ENCODE measurements at regions not wholly inside any gene's neighbourhood (a gene's known extent, or its start where the extent isn't known, plus 50 kb on each side); places are given as distances from the start of the nearest gene placed in this dataset.
"Not testable (repeated sequence)": the region's sequence is repeated elsewhere in the genome, so short reads cannot be mapped to it uniquely, and the experiment has no call there.

- no peaks in the 10 kb centered on the region for H3K4me1 ChIP-seq
- no peak overlapping the region for H3K4me3 ChIP-seq
- ATAC-seq = no peak
- in situ Hi-C loops (cut with MboI; ENCODE audit: low sequenced_read_pairs in 4 of 4) (no loop called here), intact Hi-C loops (cut with DNase I; ENCODE audit: low total_unique reads) (no loop called here)
- no peak overlapping the region for H3K27ac ChIP-seq
- H3K9me3 ChIP-seq = no peaks in the 10 kb centered on the region
- no peaks in the 10 kb centered on the region for H3K27me3 ChIP-seq
- no peaks in the 10 kb centered on the region for H3K36me3 ChIP-seq
- no peak for DNase-seq
- TF ChIP-seq, protein P1, sequence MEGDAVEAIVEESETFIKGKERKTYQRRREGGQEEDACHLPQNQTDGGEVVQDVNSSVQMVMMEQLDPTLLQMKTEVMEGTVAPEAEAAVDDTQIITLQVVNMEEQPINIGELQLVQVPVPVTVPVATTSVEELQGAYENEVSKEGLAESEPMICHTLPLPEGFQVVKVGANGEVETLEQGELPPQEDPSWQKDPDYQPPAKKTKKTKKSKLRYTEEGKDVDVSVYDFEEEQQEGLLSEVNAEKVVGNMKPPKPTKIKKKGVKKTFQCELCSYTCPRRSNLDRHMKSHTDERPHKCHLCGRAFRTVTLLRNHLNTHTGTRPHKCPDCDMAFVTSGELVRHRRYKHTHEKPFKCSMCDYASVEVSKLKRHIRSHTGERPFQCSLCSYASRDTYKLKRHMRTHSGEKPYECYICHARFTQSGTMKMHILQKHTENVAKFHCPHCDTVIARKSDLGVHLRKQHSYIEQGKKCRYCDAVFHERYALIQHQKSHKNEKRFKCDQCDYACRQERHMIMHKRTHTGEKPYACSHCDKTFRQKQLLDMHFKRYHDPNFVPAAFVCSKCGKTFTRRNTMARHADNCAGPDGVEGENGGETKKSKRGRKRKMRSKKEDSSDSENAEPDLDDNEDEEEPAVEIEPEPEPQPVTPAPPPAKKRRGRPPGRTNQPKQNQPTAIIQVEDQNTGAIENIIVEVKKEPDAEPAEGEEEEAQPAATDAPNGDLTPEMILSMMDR (IDR thresholded peaks at IDR 0.05 in 4 of 5, conservative IDR thresholded peaks at IDR 0.05 in 1 of 5) = no peak
- no peak for TF ChIP-seq POLR2A (IDR thresholded peaks at IDR 0.05)
Measured at GRCh38 chr4:170214731-170215130, 125.0 kb upstream of the AADAT start.

DNA sequence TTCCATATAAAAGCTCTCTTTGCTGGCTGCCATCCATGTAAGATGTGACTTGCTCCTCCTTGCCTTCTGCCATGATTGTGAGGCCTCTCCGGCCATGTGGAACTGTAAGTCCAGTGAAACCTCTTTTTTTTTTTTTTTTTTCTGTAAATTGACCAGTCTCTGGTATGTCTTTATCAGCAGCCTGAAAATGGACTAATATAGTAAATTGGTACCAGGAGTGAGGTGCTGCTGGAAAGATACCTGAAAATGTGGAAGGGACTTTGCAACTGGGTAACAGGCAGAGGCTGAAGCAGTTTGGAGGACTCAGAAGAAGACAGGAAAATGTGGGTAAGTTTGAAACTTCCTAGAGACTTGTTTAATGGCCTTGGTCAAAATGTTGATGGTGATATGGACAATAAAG, 124.3 kb upstream of the AADAT start:
- no peak for TF ChIP-seq POLR2A (IDR thresholded peaks at IDR 0.05)
- TF ChIP-seq, protein P1 (IDR thresholded peaks at IDR 0.05 in 4 of 5, conservative IDR thresholded peaks at IDR 0.05 in 1 of 5) = no peak
- in situ Hi-C loops (cut with MboI; ENCODE audit: low sequenced_read_pairs in 4 of 4) (no loop called here), intact Hi-C loops (cut with DNase I; ENCODE audit: low total_unique reads) (no loop called here)
- Histone ChIP-seq H3K27ac (no peak overlapping the region), H3K27me3 (no peaks in the 10 kb centered on the region), H3K36me3 (no peaks in the 10 kb centered on the region), H3K4me1 (no peaks in the 10 kb centered on the region), H3K4me3 (no peak overlapping the region), H3K9me3 (no peaks in the 10 kb centered on the region)
- DNase-seq = no peak
- no peak for ATAC-seq

DNA sequence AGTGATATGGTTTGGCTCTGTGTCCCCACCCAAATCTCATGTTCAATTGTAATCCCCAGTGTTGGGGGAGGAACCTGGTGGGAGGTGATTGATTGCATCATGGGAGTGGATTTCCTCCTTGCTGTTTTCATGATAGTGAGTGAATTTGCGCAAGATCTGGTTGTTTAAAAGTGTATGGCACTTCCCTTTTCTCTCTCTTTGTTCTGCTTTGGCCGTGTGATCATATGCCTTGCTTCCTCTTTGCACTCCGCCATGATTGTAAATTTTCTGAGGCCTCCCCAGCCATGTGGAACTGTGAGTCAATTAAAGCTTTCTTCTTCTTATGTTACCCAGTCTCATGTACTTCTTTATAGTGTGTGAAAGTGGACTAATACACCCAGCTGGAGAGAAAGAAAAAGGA, 113.0 kb upstream of the AADAT start:
- TF ChIP-seq, protein P1 (IDR thresholded peaks at IDR 0.05 in 4 of 5, conservative IDR thresholded peaks at IDR 0.05 in 1 of 5) = no peak
- no peak for TF ChIP-seq POLR2A (IDR thresholded peaks at IDR 0.05)
- Histone ChIP-seq H3K36me3 (no peaks in the 10 kb centered on the region), H3K9me3 (no peaks in the 10 kb centered on the region), H3K27me3 (no peaks in the 10 kb centered on the region), H3K4me3 (no peak overlapping the region), H3K4me1 (no peaks in the 10 kb centered on the region), H3K27ac (no peak overlapping the region)
- no peak for ATAC-seq
- DNase-seq = no peak
- intact Hi-C loops (cut with DNase I; ENCODE audit: low total_unique reads) (no loop called here), in situ Hi-C loops (cut with MboI; ENCODE audit: low sequenced_read_pairs in 4 of 4) (no loop called here)

- intact Hi-C loops (cut with DNase I; ENCODE audit: low total_unique reads) = no loop called here
- H3K27me3 ChIP-seq = no peaks in the 10 kb centered on the region
- no peak overlapping the region for H3K27ac ChIP-seq
- no peaks in the 10 kb centered on the region for H3K36me3 ChIP-seq
- no peak overlapping the region for H3K4me3 ChIP-seq
- no peaks in the 10 kb centered on the region for H3K9me3 ChIP-seq
- in situ Hi-C loops (cut with MboI; ENCODE audit: low sequenced_read_pairs in 4 of 4) = no loop called here
- no peak for ATAC-seq
- H3K4me1 ChIP-seq = no peaks in the 10 kb centered on the region
- no peak for DNase-seq
- TF ChIP-seq, protein P1 (IDR thresholded peaks at IDR 0.05 in 4 of 5, conservative IDR thresholded peaks at IDR 0.05 in 1 of 5) = no peak
- TF ChIP-seq POLR2A (IDR thresholded peaks at IDR 0.05) = no peak
Measured at GRCh38 chr4:170198747-170199146, 109.0 kb upstream of the AADAT start.

- intact Hi-C loops (cut with DNase I; ENCODE audit: low total_unique reads); H3K4me3 ChIP-seq; DNase-seq; H3K36me3 ChIP-seq; H3K27ac ChIP-seq; H3K27me3 ChIP-seq; H3K9me3 ChIP-seq; H3K4me1 ChIP-seq; ATAC-seq; in situ Hi-C loops (cut with MboI; ENCODE audit: low sequenced_read_pairs in 4 of 4): not testable (repeated sequence)
Measured at GRCh38 chr4:170194794-170195193, 105.0 kb upstream of the AADAT start.

All from gastrocnemius medialis (tissue), 4 donors.